Fibroblast of upper back skin (primary cell): ENCODE measurements at regions not wholly inside any gene's neighbourhood (a gene's known extent, or its start where the extent isn't known, plus 50 kb on each side); places are given as distances from the start of the nearest gene placed in this dataset.

ENCODE experiments used
- DNase-seq: peaks from one replicate; pipeline ENCODE4 v3.0.0-alpha.2; 2013

GRCh38 chr21:27114111-27114510, 147.2 kb upstream of the ADAMTS5 start:
- DNase-seq, result no peak

GRCh38 chr21:27112186-27112585, 145.3 kb upstream of the ADAMTS5 start:
- DNase-seq, result no peak

- DNase-seq, result no peak
Measured at GRCh38 chr21:27110956-27111355, 144.1 kb upstream of the ADAMTS5 start.

GRCh38 chr21:27108701-27109100, 141.8 kb upstream of the ADAMTS5 start:
- DNase-seq, result no peak

- peak; percentile 58 for DNase-seq
Measured at GRCh38 chr21:27108228-27108627, 141.3 kb upstream of the ADAMTS5 start.

- no peak for DNase-seq
Measured at GRCh38 chr21:27104846-27105431, 138.1 kb upstream of the ADAMTS5 start.

GRCh38 chr21:27103768-27104167, 136.9 kb upstream of the ADAMTS5 start:
- DNase-seq, result no peak

GRCh38 chr21:27101523-27101922, 134.6 kb upstream of the ADAMTS5 start:
- peak; percentile 44 for DNase-seq

GRCh38 chr21:27094184-27094948, 127.5 kb upstream of the ADAMTS5 start:
- DNase-seq, result peak; percentile 39

- DNase-seq, result no peak
Measured at GRCh38 chr21:27086630-27087029, 119.7 kb upstream of the ADAMTS5 start.

GRCh38 chr21:27086186-27086585, 119.3 kb upstream of the ADAMTS5 start:
- DNase-seq, result no peak

GRCh38 chr21:27085387-27085786, 118.5 kb upstream of the ADAMTS5 start:
- DNase-seq, result no peak

GRCh38 chr21:27083144-27083543, 116.3 kb upstream of the ADAMTS5 start:
- no peak for DNase-seq

- no peak for DNase-seq
Measured at GRCh38 chr21:27082431-27083010, 115.6 kb upstream of the ADAMTS5 start.

- DNase-seq, result peak; percentile 14
Measured at GRCh38 chr21:27079636-27080240, 112.8 kb upstream of the ADAMTS5 start.

GRCh38 chr21:27078915-27079314, 112.0 kb upstream of the ADAMTS5 start:
- DNase-seq, result no peak

- DNase-seq, result no peak
Measured at GRCh38 chr21:27077501-27077900, 110.6 kb upstream of the ADAMTS5 start.

GRCh38 chr21:27076025-27076424, 109.1 kb upstream of the ADAMTS5 start:
- peak; percentile 12 for DNase-seq

GRCh38 chr21:27070861-27071670, 104.2 kb upstream of the ADAMTS5 start:
- no peak for DNase-seq

GRCh38 chr21:27068811-27069210, 101.9 kb upstream of the ADAMTS5 start:
- no peak for DNase-seq

GRCh38 chr21:27067226-27067625, 100.3 kb upstream of the ADAMTS5 start:
- DNase-seq, result no peak

GRCh38 chr21:27062443-27062842, 95.6 kb upstream of the ADAMTS5 start:
- DNase-seq, result no peak

- DNase-seq, result no peak
Measured at GRCh38 chr21:27061770-27062169, 94.9 kb upstream of the ADAMTS5 start.
